Fibroblast of mammary gland (primary cell): ENCODE measurements at regions not wholly inside any gene's neighbourhood (a gene's known extent, or its start where the extent isn't known, plus 50 kb on each side); places are given as distances from the start of the nearest gene placed in this dataset.
"Not testable (repeated sequence)": the region's sequence is repeated elsewhere in the genome, so short reads cannot be mapped to it uniquely, and the experiment has no call there.

Experiments used
- DNase-seq: peaks from one replicate; pipeline ENCODE4 v3.0.0-alpha.2; 2010; ENCODE audit warnings: low read depth
- H3K4me3 ChIP-seq: 2 replicates; pipeline ENCODE4 v1.5.1; 2011; ENCODE audit warnings: low read depth, mild to moderate bottlenecking, low read length, moderate library complexity; ENCODE audit not compliant: control insufficient read depth
- CTCF ChIP-seq: conservative IDR thresholded peaks from 2 replicates; pipeline ENCODE4 v1.5.1; 2011; ENCODE audit warnings: low read depth, low read length, inconsistent platforms; ENCODE audit not compliant: control insufficient read depth, insufficient read depth

DNA sequence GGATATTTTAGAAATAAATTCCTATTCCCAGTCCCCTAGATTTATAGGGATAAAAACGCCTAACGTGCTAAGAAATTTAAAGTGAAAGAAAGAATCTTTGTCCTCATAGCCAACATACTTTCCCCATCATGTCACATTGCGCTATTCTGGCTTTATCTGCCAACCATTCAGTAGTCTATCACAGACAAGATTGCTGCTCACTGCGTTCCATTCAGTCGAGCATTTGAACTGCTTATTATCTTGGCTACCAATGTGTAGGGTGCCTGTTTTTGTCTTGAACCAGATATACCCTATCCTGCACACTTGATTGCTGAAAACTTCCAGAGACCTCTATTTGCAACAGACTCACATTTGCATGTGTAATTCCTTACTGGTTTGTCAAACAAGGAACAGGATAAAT is 751.5 kb downstream of the EPHA7 start:
- no peak for DNase-seq
- no peak overlapping the region for H3K4me3 ChIP-seq
- TF ChIP-seq CTCF = no peak

DNA sequence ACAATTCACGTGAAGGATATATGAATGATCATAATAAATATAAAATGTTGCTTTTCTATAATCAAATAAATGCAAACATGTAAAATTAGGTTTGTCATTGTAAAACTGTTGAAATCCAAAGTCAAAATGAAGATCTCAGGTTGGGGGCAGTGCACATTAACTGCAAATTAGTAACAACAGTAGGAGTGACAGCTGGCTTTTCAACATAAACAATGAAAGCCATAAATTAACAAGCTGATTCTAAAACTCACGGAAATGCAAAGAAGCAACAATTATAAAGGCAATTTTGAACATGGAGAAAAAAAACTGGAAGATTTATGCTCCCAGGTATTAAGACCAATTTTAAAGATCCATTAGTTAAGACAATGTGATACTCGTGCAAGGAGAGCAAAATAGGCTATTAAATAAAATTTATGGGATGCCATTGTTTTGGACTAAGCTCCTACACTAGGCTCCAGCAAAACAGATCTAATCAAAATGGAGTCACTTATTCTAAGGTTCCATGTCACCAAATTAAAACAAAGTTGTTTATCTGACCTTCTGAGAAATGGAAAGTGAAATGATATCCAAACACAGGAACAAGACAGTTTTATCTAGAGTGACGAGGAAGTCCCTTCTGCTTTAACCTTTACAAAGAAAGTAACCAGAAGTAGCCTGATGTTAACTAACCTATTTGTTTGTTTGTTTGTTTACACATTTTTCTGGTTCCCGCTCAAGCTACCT is 770.8 kb downstream of the EPHA7 start:
- TF ChIP-seq CTCF = no peak
- no peak overlapping the region for H3K4me3 ChIP-seq

DNA sequence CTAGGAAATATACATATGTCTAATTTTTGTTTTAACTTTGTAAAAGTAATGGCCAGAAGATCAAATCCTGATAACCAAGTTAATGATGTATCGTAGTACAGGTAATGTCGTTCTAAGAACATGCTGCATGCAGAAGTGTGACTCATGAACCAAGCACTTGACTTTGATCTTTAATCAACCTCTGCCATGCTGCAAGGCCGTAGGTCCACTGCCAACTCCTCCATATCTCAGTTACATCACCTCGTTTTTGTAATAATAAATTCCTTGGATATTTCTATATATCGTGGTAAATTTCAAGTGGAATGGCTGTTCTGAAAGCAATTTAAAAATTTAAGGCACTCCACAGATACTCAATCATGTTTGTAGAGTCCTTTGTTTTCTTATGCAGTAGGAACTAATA is 771.7 kb downstream of the EPHA7 start:
- TF ChIP-seq CTCF = no peak
- DNase-seq = no peak

More for the DNA sequence above, 770.8 kb downstream of the EPHA7 start:
- DNase-seq = no peak

DNA sequence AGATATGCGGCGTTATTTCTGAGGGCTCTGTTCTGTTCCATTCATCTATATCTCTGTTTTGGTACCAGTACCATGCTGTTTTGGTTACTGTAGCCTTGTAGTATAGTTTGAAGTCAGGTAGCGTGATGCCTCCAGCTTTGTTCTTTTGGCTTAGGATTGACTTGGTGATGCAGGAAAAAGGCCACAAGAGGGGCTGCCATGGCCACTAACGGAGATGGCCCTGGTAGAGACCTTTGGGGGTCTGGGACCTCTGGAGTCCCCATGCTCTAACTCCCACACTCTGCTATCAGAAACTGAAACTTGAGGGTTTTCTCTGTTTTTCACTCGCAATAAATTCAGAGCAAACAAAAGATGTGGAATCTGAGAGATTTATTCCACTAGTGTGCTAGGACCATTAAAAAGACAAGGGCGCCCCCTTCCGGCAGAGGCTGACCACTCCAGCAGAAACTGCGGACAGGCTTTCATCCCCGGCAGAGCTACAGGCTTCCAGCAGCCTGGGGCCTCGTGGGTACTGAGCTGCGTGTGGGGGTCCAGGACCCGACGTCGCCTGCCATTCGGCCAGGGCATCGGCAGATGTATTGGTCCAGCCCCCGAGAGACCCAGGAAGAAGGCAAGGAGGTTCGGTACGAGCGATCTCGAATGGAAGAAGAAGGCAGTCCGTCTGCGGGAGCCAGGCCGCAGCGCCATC is 775.1 kb downstream of the EPHA7 start:
- not testable (repeated sequence) for H3K4me3 ChIP-seq, DNase-seq

More for the DNA sequence above, 771.7 kb downstream of the EPHA7 start:
- no peak overlapping the region for H3K4me3 ChIP-seq

DNA sequence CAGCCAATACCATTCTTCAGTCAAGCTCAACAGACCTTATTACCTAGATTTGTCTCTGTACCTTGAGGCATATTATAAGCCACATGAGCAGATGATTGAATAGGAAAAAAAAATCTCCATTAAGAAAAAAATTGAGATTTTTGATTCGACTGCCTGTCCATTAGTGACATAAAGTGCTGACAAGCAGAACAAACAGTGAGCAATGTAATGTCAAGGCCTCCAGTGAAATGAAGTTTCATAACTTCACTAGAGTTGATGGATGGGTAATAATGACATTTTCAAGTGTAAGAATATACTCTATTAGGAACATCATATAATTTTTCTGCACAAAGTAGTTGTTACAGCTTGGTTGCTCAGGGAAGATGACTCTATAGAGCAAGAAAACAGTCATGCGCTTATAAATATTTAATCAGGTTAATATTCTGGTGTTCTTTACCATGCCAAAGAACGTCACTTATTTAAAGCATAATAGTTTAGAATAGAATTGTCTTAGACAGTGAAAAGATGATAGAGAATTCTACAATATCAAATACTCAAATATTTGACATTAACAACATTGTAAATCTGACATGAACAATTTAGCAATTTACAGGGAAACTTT is 783.7 kb downstream of the EPHA7 start:
- no peak overlapping the region for H3K4me3 ChIP-seq
- no peak for DNase-seq

DNA sequence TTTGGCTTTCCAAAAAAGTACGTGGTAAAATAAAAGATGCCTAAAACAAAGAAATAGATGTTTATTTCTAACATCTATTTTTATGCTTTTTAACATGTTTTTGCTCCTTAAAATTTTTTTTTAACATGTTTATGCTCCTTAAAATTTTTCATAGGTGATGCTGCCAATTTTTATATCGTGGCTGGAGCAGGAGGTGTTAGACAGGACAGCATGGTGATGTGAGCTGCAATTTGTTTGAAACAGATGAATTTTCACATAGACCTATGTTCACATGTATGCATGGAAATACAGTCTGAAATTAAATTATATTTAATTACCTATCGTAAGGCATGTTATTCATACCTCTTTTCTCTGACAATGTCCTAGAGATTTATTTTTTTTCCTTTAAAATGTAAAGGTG is 784.8 kb downstream of the EPHA7 start:
- DNase-seq = no peak
- H3K4me3 ChIP-seq = no peak overlapping the region
- TF ChIP-seq CTCF = no peak

More for the DNA sequence above, 783.7 kb downstream of the EPHA7 start:
- no peak for TF ChIP-seq CTCF

DNA sequence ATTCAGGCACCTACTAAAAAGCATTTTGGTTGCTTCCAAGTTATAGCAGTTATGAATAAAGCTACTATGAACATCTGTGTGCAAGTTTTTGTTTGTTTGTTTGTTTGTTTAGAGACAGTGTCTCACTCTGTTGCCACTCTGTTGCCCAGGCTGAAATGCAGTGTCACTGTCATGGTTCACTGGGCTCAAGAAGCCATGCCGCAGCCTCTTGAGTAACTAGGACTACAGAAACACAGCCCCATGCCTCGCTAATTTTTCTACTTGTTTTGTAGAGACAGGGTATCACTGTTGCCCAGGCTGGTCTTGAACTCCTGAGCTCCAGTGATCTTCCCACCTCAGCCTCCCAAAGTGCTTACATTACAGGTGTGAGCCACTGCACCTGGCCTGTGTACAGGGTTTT is 795.9 kb downstream of the EPHA7 start:
- no peak for TF ChIP-seq CTCF
- no peak overlapping the region for H3K4me3 ChIP-seq
- no peak for DNase-seq
